Colon (tissue), 2 donors: ENCODE measurements at regions not wholly inside any gene's neighbourhood (a gene's known extent, or its start where the extent isn't known, plus 50 kb on each side); places are given as distances from the start of the nearest gene placed in this dataset.

Source experiments
- FAIRE-seq: peaks from 2 replicates; lab custom pipeline; 2012; peaks lifted over from hg19 to GRCh38; lab: Jason Lieb, UNC
- donor health status: control.
- donor health status: control.

DNA sequence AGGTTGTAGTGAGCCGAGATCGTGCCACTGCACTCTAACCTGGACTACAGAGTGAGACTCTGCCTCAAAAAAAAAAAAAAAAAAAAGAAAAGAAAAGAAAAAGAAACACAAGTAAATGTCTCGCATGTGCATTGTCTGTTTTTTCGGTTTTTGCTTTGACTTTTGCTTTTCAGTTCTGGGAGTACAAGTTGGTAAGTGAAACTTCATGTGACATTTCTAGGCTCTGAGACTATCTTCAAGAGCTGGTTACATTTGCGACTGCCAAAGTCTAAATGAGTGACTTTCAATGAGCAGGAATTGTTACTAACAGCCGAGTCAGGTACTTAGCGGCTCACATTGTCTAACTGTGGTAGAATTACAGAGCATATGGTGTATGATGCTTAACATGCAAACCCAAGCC is 107.0 kb upstream of the CELF2 start:
- no peak for FAIRE-seq

DNA sequence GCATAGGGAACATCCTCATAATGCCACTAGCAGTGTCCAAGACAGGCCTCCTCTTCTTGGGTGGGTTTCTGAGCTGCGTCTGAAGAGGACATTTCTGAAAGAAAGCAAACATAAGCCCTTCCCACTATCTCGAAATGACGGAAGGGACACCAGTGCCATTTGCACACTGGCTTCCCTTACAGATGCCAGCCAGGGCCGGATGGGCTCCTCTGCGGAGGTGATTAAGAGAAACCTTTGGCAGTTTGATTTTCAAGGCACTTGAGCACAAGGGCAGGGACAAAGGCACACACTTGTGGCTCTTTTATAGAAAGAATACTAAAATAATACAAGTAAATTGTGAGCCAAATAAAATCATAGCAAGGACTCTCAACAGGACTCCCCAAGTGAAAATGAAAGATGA is 106.6 kb upstream of the CELF2 start:
- FAIRE-seq = no peak

DNA sequence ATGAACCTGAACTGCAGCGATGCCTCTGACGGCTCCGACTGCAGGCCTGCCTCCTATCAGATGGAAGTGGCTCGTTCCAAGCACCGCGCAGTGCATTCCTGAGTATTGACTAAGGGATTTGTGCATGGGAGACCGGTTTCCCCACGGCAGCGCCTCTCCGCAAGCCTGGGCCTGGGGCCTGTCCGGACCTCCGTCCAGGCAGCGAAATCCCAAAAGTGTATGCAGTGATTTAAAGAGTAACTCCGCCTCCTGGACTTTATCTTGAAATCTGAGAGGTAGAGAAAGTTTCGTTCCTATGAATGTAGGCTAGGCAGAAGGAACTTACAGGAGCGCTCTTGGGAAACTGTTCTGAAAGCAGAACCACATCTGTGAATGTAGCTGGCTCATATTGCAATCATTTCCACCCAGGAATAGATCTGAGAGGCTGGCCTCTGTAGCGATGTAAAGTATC is 106.2 kb upstream of the CELF2 start:
- no peak for FAIRE-seq

DNA sequence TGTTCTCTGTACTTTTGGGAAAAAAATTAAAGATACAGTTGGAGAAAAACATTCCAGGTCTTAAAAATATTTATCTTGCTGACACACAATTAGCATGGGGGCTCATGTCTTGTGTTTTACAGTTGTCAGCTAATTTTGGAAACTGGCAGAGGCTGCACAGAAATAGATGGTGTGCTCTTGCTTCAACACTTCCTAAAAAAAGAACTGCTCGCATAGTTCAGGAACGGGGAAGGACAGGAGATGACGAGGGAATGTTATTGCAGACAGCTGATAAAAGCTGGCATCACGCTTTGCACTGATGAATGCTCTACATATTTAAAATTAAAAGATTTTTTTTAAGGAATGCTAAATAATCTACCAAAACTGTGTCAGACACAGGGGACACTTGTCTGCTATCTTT is 103.5 kb upstream of the CELF2 start:
- no peak for FAIRE-seq

DNA sequence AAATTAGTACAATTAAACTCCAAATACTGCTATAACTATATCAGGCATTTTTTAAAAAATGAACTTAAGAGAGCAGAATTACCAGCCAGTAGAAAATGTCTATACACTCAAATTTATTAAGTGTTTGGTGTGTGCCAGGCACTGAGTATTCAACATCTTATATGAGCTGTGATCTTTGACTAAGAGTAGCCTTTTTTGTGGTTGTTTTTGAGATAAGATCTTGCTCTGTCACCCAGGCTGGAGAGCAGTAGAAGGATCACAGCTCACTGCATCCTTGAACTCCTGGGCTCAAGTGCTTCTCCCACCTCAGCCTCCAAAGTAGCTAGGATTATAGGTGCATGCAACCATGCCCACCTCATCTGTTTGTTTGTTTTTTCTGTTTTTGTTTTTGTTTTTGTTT is 102.5 kb upstream of the CELF2 start:
- no peak for FAIRE-seq

DNA sequence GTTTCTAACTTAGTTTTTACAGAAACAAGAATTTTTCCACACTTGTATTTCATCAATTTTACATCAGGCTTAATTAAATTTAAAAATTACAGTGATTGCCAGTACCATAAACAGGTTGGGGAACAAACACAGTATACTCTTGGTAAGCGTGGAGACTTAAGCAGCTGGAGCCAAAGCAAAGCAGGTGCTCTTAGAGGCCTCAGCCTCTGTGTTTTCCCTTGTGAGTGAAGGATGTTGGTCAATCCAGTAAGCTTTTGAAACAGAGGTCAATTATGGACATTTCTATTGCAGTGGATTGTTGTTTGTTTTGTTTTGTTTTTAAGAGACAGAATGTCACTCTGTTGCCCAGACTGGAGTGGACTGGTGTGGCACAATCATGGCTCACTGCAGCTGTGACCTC is 100.6 kb upstream of the CELF2 start:
- no peak for FAIRE-seq

DNA sequence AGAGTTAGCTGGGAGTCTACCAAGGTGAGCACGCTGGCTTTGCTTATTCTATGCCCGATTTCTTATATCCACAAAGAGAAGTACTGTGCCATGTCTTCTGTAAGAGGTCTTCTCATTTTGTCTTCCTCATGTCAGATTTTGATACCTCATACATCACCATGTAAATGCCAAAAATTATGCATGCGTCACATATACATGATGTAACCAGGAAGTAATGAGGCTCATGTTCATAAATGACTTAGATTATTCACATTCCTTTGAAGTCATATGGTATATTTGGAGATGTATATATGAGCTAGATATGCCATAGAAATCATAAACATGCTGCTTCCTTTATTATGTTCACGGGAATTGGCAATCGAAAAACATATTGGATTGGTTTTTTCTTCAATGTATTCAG is 97.7 kb upstream of the CELF2 start:
- no peak for FAIRE-seq

DNA sequence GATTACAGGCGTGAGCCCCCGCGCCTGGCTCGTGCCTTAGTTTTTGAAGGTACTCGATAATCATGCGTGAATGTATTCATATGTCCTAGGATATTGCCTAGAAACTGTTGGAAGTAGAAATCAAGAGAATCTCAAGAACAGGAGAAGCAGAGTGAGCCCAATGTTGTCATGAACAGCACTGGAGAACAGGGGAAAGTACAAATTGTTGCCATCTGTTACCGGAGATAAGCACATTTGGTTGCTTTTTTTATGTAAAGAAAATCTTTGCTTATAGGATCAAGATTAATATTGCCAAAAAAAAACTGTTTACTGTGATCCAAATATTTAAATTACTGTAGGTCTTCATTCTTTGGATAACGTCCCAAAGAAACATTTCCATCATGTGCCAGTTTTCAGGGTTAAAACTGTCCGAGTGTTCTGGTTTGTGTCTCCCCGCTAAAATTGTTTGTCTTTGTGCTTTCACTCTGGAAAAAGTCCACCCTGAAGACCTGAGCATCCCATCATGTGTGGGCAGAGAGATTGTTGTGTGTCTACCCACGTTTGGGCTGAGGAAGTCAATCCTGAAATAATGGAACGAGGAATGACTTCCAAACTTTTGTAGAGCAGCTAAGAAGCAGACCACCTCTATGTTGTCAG is 95.7 kb upstream of the CELF2 start:
- FAIRE-seq = no peak

DNA sequence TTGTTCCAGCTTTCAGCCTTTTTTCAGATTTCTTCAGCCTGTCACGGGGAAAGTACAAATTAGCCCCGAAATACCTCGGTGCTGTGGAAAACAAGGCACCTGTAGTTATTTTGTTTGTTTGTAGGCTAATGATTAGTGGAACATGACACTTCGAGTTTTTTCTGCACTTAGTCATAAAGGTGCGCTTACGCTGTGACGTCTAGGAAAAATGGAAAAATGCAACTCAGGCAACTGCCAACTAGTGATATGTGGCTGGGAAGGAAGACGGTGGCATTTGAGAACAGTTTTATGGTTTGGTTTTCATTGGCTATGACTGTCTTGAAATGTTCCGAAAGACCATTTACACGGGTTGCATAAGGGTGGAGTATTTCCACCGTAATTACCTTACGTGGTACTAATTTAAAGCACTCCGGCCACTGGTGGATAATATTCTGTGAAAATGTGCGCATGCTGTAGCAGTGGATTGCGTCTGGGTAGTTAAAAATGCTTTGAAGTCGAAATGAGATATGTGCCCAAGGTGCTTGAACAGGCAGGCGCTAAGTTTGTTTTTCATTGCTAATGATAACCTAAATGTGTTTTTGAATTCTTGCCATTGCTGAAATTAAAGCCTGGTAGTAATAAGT is 94.5 kb upstream of the CELF2 start:
- FAIRE-seq = no peak

DNA sequence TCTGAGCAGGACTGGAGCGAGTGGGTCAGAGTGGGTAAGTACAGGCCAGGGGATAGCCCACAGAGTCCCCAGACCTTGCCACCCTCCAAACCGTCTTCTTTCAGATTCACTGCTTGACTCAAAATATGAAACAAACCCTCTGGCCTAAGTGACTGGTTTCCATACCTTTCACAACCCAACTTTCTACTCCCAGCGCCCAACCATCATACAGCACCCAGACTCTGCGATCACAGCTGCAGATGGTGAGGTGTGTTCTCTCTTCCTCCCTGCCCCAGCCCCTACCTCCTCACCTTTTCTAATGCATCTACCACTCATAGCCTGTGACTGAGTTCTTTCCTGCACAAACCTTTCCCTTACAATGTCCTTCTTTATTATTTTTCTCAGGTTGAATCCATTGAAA is 92.0 kb upstream of the CELF2 start:
- no peak for FAIRE-seq

DNA sequence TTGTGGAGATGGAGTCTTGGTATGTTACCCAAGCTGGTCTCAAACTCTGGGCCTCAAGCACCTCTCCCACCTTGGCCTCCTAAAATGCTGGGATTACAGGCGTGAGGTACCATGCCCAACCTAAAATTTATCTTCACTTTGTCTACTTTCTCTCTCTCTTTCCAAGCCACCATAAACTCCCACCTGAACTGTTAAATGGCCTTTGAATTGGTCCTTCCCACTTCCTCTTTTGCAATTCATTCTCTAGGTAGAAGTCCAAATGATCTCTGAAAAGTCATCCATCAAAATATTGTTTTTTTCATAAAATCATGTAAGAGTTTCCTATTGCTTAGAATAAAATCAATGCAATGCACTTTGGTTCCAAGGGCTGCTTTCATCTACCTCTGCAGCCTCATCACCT is 90.1 kb upstream of the CELF2 start:
- no peak for FAIRE-seq

DNA sequence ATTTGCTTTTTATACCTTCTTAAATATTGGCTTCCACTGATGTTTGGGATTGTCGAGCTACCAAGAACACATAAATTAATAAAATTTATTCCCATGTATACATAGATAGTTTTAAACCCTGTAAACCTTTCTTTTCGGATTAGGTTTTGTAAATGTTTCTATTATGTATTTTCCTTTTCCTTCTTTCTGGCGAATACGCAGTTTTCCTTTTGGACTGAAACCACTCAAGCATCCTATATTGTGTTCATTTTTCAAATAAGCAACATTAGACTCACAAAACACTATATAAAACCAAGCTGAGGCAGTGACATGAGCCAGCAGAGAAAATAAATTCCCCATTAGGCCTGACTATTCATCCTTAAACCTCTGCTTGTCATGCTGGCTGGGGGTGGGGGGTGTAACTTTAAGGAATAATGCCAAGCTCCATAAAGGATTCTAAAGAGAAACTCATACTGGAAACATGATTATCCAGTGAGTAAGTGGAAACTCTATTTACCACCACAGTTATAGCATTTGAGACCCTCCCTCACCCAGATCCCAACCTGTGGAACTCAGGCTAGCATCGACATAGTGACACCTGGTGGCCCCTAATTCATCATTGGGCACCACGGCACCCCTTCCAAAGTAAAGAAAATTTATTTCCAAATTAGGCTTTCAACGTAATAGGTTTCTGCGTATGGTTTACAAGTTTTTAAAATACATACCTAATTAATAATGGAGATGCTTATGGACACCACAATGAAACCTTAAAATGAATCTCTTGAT is 86.5 kb upstream of the CELF2 start:
- no peak for FAIRE-seq

DNA sequence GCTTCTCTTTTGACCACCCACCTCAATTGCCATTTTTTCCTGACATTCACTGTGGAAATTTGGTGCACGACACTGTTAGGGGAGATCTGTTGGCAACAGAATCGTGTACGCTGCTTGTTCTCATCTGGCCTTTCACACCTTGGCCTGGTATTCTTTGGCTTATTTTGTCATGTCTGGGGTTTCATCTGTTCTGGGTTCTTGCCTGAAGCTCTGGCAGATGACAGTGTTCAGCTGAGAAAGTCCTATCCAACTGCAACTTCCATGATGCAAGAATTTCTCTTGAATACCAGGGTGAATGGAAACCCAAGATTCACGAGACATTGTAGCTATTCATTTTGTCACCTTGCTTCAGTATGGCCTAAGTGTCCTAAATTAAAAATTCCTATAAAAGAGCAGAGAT is 82.6 kb upstream of the CELF2 start:
- no peak for FAIRE-seq

DNA sequence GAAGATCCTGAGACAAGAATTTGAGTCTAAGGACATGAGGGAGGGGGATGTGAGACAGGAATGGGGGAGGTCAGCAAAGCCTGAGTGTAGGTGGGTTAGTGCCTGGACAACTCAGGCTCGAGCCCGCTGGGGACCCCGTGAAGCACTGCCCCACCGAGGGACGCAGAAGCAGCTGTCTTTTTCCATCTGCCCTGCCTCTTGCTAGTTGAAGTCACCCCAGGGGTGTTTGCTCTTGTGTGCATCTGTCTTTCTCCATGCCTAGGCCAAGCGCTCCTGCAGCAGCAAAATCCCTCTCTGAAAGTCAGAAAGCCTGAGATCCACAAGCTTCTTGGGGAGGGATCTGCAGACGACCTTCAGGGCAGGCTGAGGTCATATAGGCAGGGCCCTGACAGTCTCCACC is 79.0 kb upstream of the CELF2 start:
- no peak for FAIRE-seq

DNA sequence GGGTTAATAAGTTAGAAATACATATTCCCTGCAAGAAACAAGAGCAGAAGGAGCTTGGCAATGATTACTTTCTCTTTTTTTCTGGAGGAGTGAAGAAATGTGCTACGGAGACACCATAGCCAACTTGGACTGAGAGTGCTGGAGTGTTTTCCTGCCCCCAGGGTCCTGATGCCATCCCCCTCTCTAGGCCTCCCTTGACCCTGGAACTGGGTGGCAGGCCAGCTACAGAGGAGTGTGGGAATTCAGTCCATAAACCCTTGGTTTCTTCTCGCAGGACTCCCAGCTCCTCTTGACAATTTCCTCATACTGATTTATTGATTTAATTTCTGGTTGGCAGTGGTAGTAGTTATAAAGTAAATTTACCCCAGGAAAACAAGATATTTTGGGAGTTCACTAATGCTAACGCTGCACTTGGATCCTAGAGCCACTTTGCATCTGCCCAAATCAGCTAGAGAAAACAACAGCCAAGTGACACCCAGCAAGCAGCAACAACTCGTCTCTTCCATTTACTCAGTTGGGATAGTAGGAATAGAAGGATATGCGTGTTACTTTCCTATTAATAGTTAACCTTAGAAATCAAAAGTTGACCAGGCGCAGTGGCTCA is 76.4 kb upstream of the CELF2 start:
- no peak for FAIRE-seq

DNA sequence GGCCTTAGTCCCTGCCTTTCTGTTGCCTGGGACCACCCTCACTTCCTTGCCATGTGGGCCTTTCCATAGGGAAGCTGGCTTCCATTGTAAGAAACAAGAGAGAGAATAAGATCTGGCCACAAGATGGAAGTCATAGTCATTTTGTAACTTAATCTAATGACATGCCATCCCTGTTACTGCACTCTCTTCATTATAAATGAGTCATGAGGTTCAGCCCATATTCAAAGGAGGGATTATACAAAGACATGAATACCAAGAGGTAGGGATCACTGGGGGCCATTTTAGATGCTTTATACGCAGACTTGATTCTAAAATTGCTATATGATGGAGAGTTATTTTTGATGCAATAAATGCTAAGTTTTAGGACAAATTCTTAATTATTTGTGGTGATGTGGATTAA is 75.2 kb upstream of the CELF2 start:
- no peak for FAIRE-seq

DNA sequence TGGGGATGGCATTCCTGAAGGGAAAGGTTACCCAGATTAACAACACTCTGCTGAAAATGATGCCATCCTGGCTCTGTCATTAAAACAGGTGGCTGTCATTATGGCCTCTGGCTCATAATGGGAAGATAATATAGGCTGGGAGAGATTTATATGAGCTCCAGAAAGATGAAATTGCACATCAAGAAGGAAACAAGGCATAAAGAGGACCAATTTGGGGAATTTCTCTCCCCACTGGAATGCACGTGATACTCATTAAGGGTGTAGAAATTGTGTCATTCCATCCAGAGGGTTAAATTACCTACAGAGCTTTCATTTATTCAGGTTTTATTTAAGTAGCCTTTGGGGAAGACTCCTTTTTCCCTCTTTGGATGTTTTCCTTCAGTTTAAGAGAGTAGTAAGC is 71.6 kb upstream of the CELF2 start:
- FAIRE-seq = no peak

DNA sequence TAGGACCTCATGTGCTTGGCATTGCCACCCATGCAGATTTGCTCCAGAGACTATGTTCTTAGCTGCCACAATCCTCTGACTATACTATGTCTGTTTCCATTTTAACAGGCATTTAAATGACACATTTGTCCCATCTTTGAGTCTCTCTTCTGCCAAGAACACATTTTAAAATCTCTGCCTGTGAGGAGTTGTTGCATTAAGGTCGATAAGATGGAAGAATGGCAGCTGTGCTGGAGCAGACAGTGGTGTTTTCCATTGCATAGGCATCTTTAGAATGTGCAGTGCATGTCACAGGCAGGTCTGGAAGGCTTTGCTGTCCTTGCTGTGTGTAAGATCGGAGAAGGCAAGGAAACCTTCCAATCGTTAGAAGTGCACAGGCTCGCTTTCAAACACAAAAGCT is 70.9 kb upstream of the CELF2 start:
- FAIRE-seq = no peak

DNA sequence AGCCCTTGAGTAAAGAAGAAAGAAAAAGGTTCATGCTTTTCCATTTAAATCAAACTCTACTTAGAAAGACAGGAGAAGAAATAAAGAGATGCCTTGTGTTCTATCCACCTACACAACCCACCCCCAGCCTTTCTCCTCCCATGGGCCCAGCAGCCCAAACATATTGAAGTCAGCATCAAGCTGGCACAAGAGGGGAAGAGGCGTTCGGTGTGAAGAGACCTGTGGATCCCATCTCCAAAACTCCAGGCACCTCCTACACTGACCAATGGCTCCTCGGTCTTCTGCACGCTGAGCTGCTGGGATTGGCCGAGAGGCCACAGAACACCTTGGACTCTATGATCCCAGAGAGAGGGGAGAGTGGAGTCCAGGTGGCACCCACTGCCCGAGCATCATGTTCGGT is 66.0 kb upstream of the CELF2 start:
- FAIRE-seq = no peak

DNA sequence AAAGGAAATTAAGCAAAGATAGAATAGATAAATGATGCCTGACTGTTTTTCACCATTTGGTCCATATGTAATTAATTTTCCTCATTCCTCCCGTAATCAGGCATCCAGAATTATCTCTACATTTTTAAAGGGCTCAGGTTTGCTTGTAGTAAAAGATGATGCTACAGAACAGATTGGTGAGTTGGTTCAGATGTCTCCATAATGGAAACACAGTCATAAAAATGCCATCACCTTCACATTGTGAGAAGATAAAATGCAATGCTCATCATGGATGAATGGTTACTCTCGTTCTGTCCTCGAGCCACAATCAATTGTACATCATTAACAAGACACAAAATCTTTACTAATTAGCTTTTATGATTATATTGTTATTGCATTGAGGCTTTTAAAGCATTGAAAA is 64.9 kb upstream of the CELF2 start:
- no peak for FAIRE-seq

DNA sequence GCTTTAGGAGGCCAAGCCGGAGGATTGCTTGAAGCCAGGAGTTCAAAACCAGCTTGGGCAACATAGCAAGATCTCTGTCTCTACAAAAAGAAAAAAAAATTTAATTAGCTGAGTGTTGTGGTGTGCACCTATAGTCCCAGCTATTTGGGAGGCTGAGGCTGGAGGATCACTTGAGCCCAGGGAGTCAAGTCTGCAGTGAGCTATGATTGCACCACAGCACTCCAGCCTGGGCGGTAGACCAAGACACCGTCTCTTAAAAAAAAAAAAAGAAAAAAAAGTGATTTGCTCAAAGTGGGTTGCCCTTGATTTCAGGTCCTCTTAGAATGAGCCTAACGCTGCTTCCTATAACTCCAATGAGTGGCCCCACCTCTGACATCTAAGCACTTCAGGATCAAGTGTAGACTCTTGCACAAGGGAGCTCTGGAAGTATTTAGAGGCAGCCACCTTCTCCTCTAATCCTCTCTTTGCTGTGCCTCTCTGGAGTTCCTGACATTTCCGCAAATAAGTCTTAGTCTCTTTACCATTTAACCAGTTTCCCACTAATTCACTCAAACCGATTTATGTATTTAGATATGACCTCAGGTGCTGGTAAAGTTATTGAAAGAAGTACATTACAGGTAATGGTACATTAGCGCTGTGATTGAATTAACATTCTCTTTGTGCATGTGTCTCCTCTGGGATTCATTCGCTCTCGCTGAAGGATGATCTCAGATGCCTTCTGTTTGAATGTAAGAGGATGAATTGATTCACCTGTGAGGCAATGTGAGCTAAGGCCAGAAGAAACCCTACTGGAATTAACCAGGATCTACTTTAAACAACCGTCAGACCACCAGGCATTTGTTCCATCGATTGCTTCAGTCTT is 60.8 kb upstream of the CELF2 start:
- no peak for FAIRE-seq

DNA sequence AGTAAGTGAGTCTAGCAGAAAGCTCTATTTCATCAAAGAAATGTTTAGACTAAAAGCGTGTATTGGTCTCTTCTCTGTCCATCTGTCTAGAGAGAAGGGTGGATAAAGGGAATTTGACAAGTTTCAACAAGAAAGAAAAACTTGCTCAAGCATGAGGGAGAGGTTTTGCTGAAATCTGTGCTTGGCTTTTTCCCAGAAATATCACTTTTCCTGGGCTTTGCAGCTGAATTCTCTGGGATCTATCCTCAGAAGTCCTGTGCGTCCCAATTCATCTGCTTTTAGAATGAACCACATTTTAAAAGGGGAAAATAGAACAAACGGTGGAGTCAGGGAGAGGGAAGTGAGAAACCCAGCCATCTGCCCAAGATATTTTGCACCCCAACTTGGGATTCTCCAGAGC is 59.6 kb upstream of the CELF2 start:
- no peak for FAIRE-seq
